Esophagus squamous epithelium (tissue), 5 donors: ENCODE measurements at regions not wholly inside any gene's neighbourhood (a gene's known extent, or its start where the extent isn't known, plus 50 kb on each side); places are given as distances from the start of the nearest gene placed in this dataset.

Experiments
- DNase-seq: peaks from one replicate; lab custom pipeline; 2025; lab: John Stamatoyannopoulos, UW
- H3K27ac ChIP-seq, 4 donors: fragments of 200-600 bp; sonication (generic); one replicate each; pipeline ENCODE4 v1.5.1; 2016 to 2019; ENCODE audit warnings: mild to moderate bottlenecking in 1 of 4
- H3K27me3 ChIP-seq, 4 donors: fragments of 200-600 bp; sonication (generic); 1 replicate in 3 of 4; 2 replicates in 1 of 4; pipeline versions ENCODE4 v1.5.1 to v1.6.0; 2017 to 2021; ENCODE audit warnings: antibody characterized with exemption in 1 of 4
- H3K36me3 ChIP-seq, 3 donors: fragments of 200-600 bp; sonication (generic); one replicate each; pipeline ENCODE4 v1.5.1; 2016 to 2019
- H3K4me1 ChIP-seq, 3 donors: fragments of 200-600 bp; sonication (generic); one replicate each; pipeline ENCODE4 v1.5.1; 2017 to 2019
- H3K4me3 ChIP-seq, 4 donors: fragments of 200-600 bp; sonication (generic); 1 replicate in 3 of 4; 2 replicates in 1 of 4; pipeline ENCODE4 v1.5.1; 2016 to 2019; ENCODE audit warnings: mild to moderate bottlenecking in 2 of 4, moderate library complexity in 1 of 4
- H3K9me3 ChIP-seq, 3 donors: fragments of 200-600 bp; sonication (generic); one replicate each; pipeline ENCODE4 v1.5.1; 2016 to 2019
- CTCF ChIP-seq, 6 experiments: fragments of 450-650 bp in 4 of 6; fragments of 200-600 bp in 2 of 6; sonication (generic) in 2 of 6; IDR thresholded peaks; one replicate each; pipeline ENCODE4 v1.5.1; 2016 to 2019; ENCODE audit warnings: antibody characterized with exemption in 6 of 6, mild to moderate bottlenecking in 4 of 6, moderate library complexity in 4 of 6
- POLR2A ChIP-seq, 4 donors: fragments of 450-650 bp; IDR thresholded peaks; one replicate each; pipeline ENCODE4 v1.6.1; 2017; ENCODE audit warnings: antibody characterized with exemption in 4 of 4, mild to moderate bottlenecking in 4 of 4, moderate library complexity in 3 of 4
- WGBS, 2 donors: methylation state at CpG; one replicate each; pipeline ENCODE4 v1.1.5; 2018; 5-methylcytosine and 5-hydroxymethylcytosine counted together
- intact Hi-C: fragments of 100-400 bp; cut with DNase I; formaldehyde crosslinking; loops from one replicate; pipeline ENCODE4 v1.15.0; 2022
- donor health status: DM: yes; HTN: yes; CAD: no.

- DNase-seq, result no peak
- TF ChIP-seq CTCF (IDR thresholded peaks at IDR 0.05) (no peak), POLR2A (IDR thresholded peaks at IDR 0.05) (no peak)
- peaks cover 0 to 25% (median 9%) of the 10 kb centered on the region in 3 donors for H3K4me1 ChIP-seq
- WGBS, 2 donors, result 81 to 90% methylated on average over 4 of the region's 4 CpGs
- H3K27ac ChIP-seq, result no peak overlapping the region
- no peak overlapping the region for H3K4me3 ChIP-seq
- no peaks in the 10 kb centered on the region for H3K9me3 ChIP-seq
- intact Hi-C loops, result no loop called here
- no peaks in the 10 kb centered on the region for H3K27me3 ChIP-seq
- no peaks in the 10 kb centered on the region for H3K36me3 ChIP-seq
Observed at GRCh38 chr10:110366635-110367034, 61.9 kb upstream of the SMNDC1 start.

- intact Hi-C loops, result no loop called here
- TF ChIP-seq CTCF (IDR thresholded peaks at IDR 0.05) (no peak), POLR2A (IDR thresholded peaks at IDR 0.05) (no peak)
- DNase-seq, result no peak
- Histone ChIP-seq H3K36me3 (no peaks in the 10 kb centered on the region), H3K9me3 (no peaks in the 10 kb centered on the region), H3K4me3 (no peak overlapping the region), H3K27ac (no peak overlapping the region), H3K4me1 (peaks cover 0 to 36% (median 14%) of the 10 kb centered on the region in 3 donors), H3K27me3 (no peaks in the 10 kb centered on the region)
- 57 to 60% methylated on average over 1 to 3 of the region's 4 CpGs for WGBS, 2 donors
Observed at GRCh38 chr10:110368002-110368401, 63.3 kb upstream of the SMNDC1 start.

- intact Hi-C loops, result no loop called here
- Histone ChIP-seq H3K36me3 (no peaks in the 10 kb centered on the region), H3K9me3 (no peaks in the 10 kb centered on the region), H3K27me3 (no peaks in the 10 kb centered on the region), H3K4me3 (no peak overlapping the region), H3K4me1 (peaks cover 0 to 36% (median 14%) of the 10 kb centered on the region in 3 donors), H3K27ac (no peak overlapping the region)
- no peak for DNase-seq
- no peak for TF ChIP-seq POLR2A (IDR thresholded peaks at IDR 0.05)
- WGBS, 2 donors, result 45 to 49% methylated on average over 3 of the region's 3 CpGs
Observed at GRCh38 chr10:110368556-110368955, 63.8 kb upstream of the SMNDC1 start.

DNA sequence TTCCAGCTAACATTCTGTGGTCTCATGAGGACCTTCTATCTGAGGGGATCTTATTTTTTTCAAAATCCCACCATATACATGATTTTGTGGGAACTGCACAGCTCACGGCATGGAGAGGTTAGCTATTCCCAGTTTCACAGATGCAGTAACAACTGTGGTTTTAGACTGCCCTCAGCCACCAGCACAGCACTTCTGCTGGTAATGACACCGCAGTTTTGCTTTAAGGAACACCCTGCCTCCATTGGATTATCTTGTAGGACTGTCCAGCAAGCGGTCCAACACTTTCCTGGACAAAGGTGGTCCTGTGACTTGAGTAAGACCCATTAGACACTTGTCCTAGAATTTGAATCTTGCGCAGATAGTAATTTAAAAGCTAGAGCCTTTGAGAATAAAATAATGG, 65.3 kb upstream of the SMNDC1 start:
- DNase-seq, result no peak
- TF ChIP-seq POLR2A (IDR thresholded peaks at IDR 0.05) (no peak), CTCF (IDR thresholded peaks at IDR 0.05) (no peak)
- Histone ChIP-seq H3K27ac (no peak overlapping the region), H3K27me3 (no peaks in the 10 kb centered on the region), H3K4me3 (no peak overlapping the region), H3K4me1 (peaks cover 0 to 21% (median 5%) of the 10 kb centered on the region in 3 donors), H3K36me3 (no peaks in the 10 kb centered on the region), H3K9me3 (no peaks in the 10 kb centered on the region)
- intact Hi-C loops, result no loop called here
- WGBS, 2 donors, result 88 to 89% methylated on average over 4 of the region's 4 CpGs

DNA sequence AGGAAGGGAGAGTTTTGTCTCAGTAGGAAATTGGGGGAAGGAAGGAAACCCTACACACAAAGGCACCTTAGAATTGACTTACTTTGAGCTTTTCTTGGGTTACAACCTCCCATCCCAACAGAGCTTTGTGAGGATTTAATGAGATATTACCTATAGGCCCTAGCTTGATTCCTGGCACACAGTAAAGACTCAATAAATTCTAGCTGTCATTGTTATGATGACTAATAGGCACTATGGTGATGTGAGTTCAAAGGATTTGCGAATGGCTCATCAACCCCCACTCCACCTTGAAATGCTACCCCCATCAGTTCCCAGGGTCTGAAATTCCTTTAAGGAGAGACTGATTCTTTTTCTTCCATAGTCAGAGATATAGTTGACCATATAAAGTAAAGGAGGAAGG, 67.9 kb upstream of the SMNDC1 start:
- intact Hi-C loops, result no loop called here
- H3K36me3 ChIP-seq, result no peaks in the 10 kb centered on the region
- H3K4me3 ChIP-seq, result no peak overlapping the region
- H3K4me1 ChIP-seq, result peaks cover 0 to 30% (median 5%) of the 10 kb centered on the region in 3 donors
- TF ChIP-seq CTCF (IDR thresholded peaks at IDR 0.05) (no peak), POLR2A (IDR thresholded peaks at IDR 0.05) (no peak)
- H3K27me3 ChIP-seq, result no peaks in the 10 kb centered on the region
- no peak for DNase-seq
- no peak overlapping the region for H3K27ac ChIP-seq
- 40 to 60% methylated on average over 1 of the region's 1 CpG for WGBS, 2 donors
- no peaks in the 10 kb centered on the region for H3K9me3 ChIP-seq

- Histone ChIP-seq H3K27ac (no peak overlapping the region), H3K9me3 (no peaks in the 10 kb centered on the region), H3K4me3 (no peak overlapping the region), H3K27me3 (no peaks in the 10 kb centered on the region), H3K36me3 (no peaks in the 10 kb centered on the region), H3K4me1 (peaks cover 0 to 30% (median 5%) of the 10 kb centered on the region in 3 donors)
- TF ChIP-seq CTCF (IDR thresholded peaks at IDR 0.05) (no peak), POLR2A (IDR thresholded peaks at IDR 0.05) (no peak)
- intact Hi-C loops, result no loop called here
- WGBS, 2 donors, result 49 to 58% methylated on average over 4 to 6 of the region's 6 CpGs
- no peak for DNase-seq
Observed at GRCh38 chr10:110373059-110373458, 68.3 kb upstream of the SMNDC1 start.
